ENCODE measurements at regions not wholly inside any gene's neighbourhood (a gene's known extent, or its start where the extent isn't known, plus 50 kb on each side); places are given as distances from the start of the nearest gene placed in this dataset.

GRCh38 chr11:71342951-71343827 is 90.8 kb upstream of the SHANK2 start:
- peak; percentile 65 for TF ChIP-seq CTCF (IDR thresholded peaks at IDR 0.05; ENCODE audit: low read depth, low read length)
- no peak for TF ChIP-seq EZH2phosphoT487 (IDR thresholded peaks at IDR 0.05; ENCODE audit: low read depth)

Measured in OCI-LY3 (cell line).